Endodermal cell (in vitro differentiated cells): ENCODE measurements at regions not wholly inside any gene's neighbourhood (a gene's known extent, or its start where the extent isn't known, plus 50 kb on each side); places are given as distances from the start of the nearest gene placed in this dataset.

Experiments
- DNase-seq: peaks from one replicate; pipeline ENCODE4 v3.0.0-alpha.2; 2017
- H3K27ac ChIP-seq: 2 replicates; pipeline ENCODE4 v1.5.1; 2013; ENCODE audit warnings: mild to moderate bottlenecking, low read depth, low read length, moderate library complexity
- H3K27me3 ChIP-seq: 2 replicates; pipeline ENCODE4 v1.6.1; 2013; ENCODE audit warnings: mild to moderate bottlenecking, low read length, moderate library complexity; ENCODE audit not compliant: insufficient read depth, control insufficient read depth, poor library complexity, severe bottlenecking
- H3K36me3 ChIP-seq: 2 replicates; pipeline ENCODE4 v1.7.0; 2013; ENCODE audit warnings: mild to moderate bottlenecking, low read length, moderate library complexity; ENCODE audit not compliant: control insufficient read depth, insufficient read depth
- H3K4me1 ChIP-seq: one replicate; pipeline ENCODE4 v1.7.0; 2013; ENCODE audit warnings: low read length; ENCODE audit not compliant: control insufficient read depth, insufficient read depth
- H3K4me3 ChIP-seq: 2 replicates; pipeline ENCODE4 v1.5.1; 2013; ENCODE audit warnings: mild to moderate bottlenecking, low read length, moderate library complexity
- H3K9ac ChIP-seq: 2 replicates; pipeline ENCODE4 v1.6.1; 2013; ENCODE audit warnings: mild to moderate bottlenecking, low read length, moderate library complexity; ENCODE audit not compliant: poor library complexity, severe bottlenecking; ENCODE audit errors: extremely low read depth
- H3K9me3 ChIP-seq: 2 replicates; pipeline ENCODE4 v1.6.1; 2013; ENCODE audit warnings: mild to moderate bottlenecking, low read length, moderate library complexity; ENCODE audit not compliant: control insufficient read depth
- H3K27ac Mint-ChIP-seq: 2 replicates; pipeline ENCODE4 v1.8.0; 2020; ENCODE audit warnings: mixed read lengths
- H3K27me3 Mint-ChIP-seq: 2 replicates; pipeline ENCODE4 v1.8.0; 2021; ENCODE audit warnings: mild to moderate bottlenecking, mixed read lengths; ENCODE audit not compliant: insufficient read depth
- H3K36me3 Mint-ChIP-seq: 2 replicates; pipeline ENCODE4 v1.8.0; 2020; ENCODE audit warnings: low read depth, mixed read lengths
- H3K4me1 Mint-ChIP-seq: 2 replicates; pipeline ENCODE4 v1.8.0; 2020; ENCODE audit warnings: mixed read lengths
- H3K4me3 Mint-ChIP-seq: 2 replicates; pipeline ENCODE4 v1.8.0; 2020; ENCODE audit warnings: mild to moderate bottlenecking, moderate library complexity, mixed read lengths
- H3K9me3 Mint-ChIP-seq: 2 replicates; pipeline ENCODE4 v1.8.0; 2020; ENCODE audit warnings: mild to moderate bottlenecking, mixed read lengths
- CTCF ChIP-seq: fragments of 200-600 bp; sonication (generic); conservative IDR thresholded peaks from 2 replicates; pipeline ENCODE4 v1.5.0; 2021; ENCODE audit warnings: antibody characterized with exemption, mild to moderate bottlenecking
- WGBS, 2 experiments: methylation state at CpG; one replicate each; pipeline versions ENCODE4 v1.1.5 to v1.1.7; 2013; ENCODE audit warnings: missing lambda C conversion rate in 2 of 2, mixed read lengths in 1 of 2; ENCODE audit not compliant: insufficient coverage in 1 of 2, insufficient read length in 1 of 2; 5-methylcytosine and 5-hydroxymethylcytosine counted together

DNA sequence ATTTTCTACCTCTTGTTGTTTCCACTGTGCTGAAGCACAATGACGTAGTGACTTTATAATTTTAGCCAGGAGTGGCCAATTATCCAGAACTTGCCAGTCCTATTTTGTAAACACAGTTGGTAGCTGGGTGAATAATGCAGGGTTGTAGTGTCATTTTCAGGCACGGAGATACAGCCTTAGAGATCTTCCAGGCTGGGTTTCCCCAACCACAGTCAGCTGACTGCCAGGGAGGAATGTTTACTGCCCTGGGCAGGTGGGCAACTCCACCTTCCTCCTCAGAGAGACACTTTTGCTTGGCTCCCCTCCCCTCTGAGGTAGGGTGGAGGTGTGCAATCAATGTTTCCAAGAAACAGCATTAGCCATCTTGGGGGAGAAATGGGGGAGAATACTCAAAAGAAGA is 228.1 kb upstream of the NR4A3 start:
- TF ChIP-seq CTCF = no peak
- no peak for DNase-seq
- Histone ChIP-seq H3K36me3 (no peaks in the 10 kb centered on the region), H3K4me1 (no peaks in the 10 kb centered on the region), H3K4me3 (no peak overlapping the region), H3K27ac (no peak overlapping the region), H3K27me3 (no peaks in the 10 kb centered on the region), H3K9ac (no peak overlapping the region), H3K9me3 (no peaks in the 10 kb centered on the region)
- H3K27ac Mint-ChIP-seq = no peak overlapping the region
- H3K27me3 Mint-ChIP-seq = no peaks in the 10 kb centered on the region
- no peak overlapping the region for H3K4me3 Mint-ChIP-seq
- WGBS, 2 experiments = 88 to 95% methylated on average over 2 of the region's 2 CpGs
- H3K9me3 Mint-ChIP-seq = no peaks in the 10 kb centered on the region
- H3K4me1 Mint-ChIP-seq = no peaks in the 10 kb centered on the region
- H3K36me3 Mint-ChIP-seq = no peaks in the 10 kb centered on the region

DNA sequence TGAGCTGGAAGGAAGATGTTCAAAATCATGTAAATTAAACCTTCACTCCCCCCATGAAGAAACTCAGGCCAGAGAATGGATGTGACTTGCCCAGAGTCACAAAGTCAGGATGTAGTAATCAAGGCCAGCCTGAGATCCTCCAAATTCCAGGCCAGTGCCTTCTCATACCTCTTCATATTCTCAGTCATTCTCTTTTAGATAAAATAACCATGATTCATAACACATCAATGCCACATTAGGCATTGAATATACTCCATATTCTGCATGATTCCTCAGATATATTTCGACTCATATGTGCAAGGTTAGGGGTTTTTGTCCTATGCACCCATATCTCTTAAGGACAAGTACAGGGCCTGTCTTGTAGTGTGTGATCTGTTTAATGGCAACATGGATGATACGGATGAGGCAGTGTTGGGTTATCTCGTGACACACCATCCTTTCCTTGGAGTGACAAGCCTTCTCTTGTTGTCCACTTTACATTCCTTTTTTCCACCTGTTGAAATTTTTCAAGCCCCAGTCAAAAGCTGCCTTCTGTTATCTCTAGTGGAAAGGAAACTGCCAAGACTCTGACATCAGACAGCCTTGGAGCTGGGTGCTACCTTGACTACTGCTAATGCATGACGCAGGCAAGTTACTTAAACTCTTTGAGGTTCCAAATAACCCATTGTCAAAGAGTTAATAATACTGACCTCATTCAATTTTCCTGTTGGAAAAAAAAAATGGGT is 227.5 kb upstream of the NR4A3 start:
- H3K36me3 Mint-ChIP-seq = no peaks in the 10 kb centered on the region
- no peak overlapping the region for H3K4me3 Mint-ChIP-seq
- no peaks in the 10 kb centered on the region for H3K4me1 ChIP-seq
- no peaks in the 10 kb centered on the region for H3K27me3 ChIP-seq
- no peaks in the 10 kb centered on the region for H3K9me3 ChIP-seq
- no peak overlapping the region for H3K27ac Mint-ChIP-seq
- H3K9me3 Mint-ChIP-seq = no peaks in the 10 kb centered on the region
- H3K9ac ChIP-seq = no peak overlapping the region
- no peaks in the 10 kb centered on the region for H3K4me1 Mint-ChIP-seq
- no peak for DNase-seq
- TF ChIP-seq CTCF = no peak
- no peaks in the 10 kb centered on the region for H3K27me3 Mint-ChIP-seq
- H3K27ac ChIP-seq = no peak overlapping the region
- H3K36me3 ChIP-seq = no peaks in the 10 kb centered on the region
- 92 to 95% methylated on average over 2 to 4 of the region's 4 CpGs for WGBS, 2 experiments
- no peak overlapping the region for H3K4me3 ChIP-seq

DNA sequence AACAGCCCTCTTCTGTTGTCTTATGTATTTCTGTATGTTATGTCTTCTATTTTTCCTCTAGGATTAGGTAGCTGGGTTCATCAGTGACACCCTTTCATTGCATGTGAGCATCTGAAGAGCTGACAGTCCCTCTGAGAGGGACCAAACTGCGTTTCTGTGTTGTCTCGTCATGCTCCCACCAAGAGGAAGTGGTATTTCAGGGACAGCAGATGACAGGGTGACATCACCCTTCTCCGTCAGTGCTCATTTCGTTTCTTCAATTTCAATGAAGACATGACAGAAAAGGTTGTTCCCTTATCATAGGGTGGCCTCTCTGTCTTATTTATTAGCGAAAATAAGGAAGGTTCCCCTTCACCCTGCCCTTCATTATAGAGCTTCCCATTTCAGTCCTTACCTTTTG is 225.9 kb upstream of the NR4A3 start:
- Mint-ChIP-seq H3K9me3 (peaks cover 4% of the 10 kb centered on the region), H3K27ac (no peak overlapping the region), H3K4me3 (no peak overlapping the region), H3K36me3 (no peaks in the 10 kb centered on the region), H3K27me3 (no peaks in the 10 kb centered on the region), H3K4me1 (no peaks in the 10 kb centered on the region)
- no peak overlapping the region for H3K9ac ChIP-seq
- no peaks in the 10 kb centered on the region for H3K4me1 ChIP-seq
- no peak overlapping the region for H3K27ac ChIP-seq
- H3K36me3 ChIP-seq = no peaks in the 10 kb centered on the region
- TF ChIP-seq CTCF = no peak
- WGBS, 2 experiments = 85 to 90% methylated on average over 2 to 5 of the region's 5 CpGs
- H3K27me3 ChIP-seq = no peaks in the 10 kb centered on the region
- H3K4me3 ChIP-seq = no peak overlapping the region
- DNase-seq = no peak
- H3K9me3 ChIP-seq = no peaks in the 10 kb centered on the region
